HG02981 (cell line): ENCODE measurements at regions not wholly inside any gene's neighbourhood (a gene's known extent, or its start where the extent isn't known, plus 50 kb on each side); places are given as distances from the start of the nearest gene placed in this dataset.

Experiments used
- ATAC-seq: cut with Tn5 transposase; IDR thresholded peaks from one replicate; pipeline ENCODE4 v1.9.1; 2021; ENCODE audit warnings: mild to moderate bottlenecking, moderate library complexity; ENCODE audit not compliant: unreplicated experiment

GRCh38 chr11:116601814-116602636, 170.8 kb downstream of the BUD13 start:
- no peak for ATAC-seq

GRCh38 chr11:116600930-116601329, 171.9 kb downstream of the BUD13 start:
- ATAC-seq: no peak

- no peak for ATAC-seq
Measured at GRCh38 chr11:116598556-116598955, 174.2 kb downstream of the BUD13 start.

- ATAC-seq: no peak
Measured at GRCh38 chr11:116598036-116598435, 174.8 kb downstream of the BUD13 start.

GRCh38 chr11:116596346-116597260, 176.2 kb downstream of the BUD13 start:
- ATAC-seq: no peak

- no peak for ATAC-seq
Measured at GRCh38 chr11:116595305-116595880, 177.4 kb downstream of the BUD13 start.

GRCh38 chr11:116590844-116591570, 181.8 kb downstream of the BUD13 start:
- ATAC-seq: no peak

GRCh38 chr11:116589402-116589801, 183.4 kb downstream of the BUD13 start:
- ATAC-seq: no peak

- no peak for ATAC-seq
Measured at GRCh38 chr11:116586392-116586791, 186.4 kb downstream of the BUD13 start.

GRCh38 chr11:116582571-116582970, 190.2 kb downstream of the BUD13 start:
- no peak for ATAC-seq

- ATAC-seq: no peak
Measured at GRCh38 chr11:116581349-116581748, 191.4 kb downstream of the BUD13 start.

GRCh38 chr11:116580799-116581198, 192.0 kb downstream of the BUD13 start:
- no peak for ATAC-seq

- ATAC-seq: no peak
Measured at GRCh38 chr11:116579857-116580727, 192.7 kb downstream of the BUD13 start.

- no peak for ATAC-seq
Measured at GRCh38 chr11:116579031-116579653, 193.6 kb downstream of the BUD13 start.

GRCh38 chr11:116577956-116578355, 194.8 kb downstream of the BUD13 start:
- no peak for ATAC-seq

- ATAC-seq: no peak
Measured at GRCh38 chr11:116577273-116577672, 195.5 kb downstream of the BUD13 start.

GRCh38 chr11:116576526-116576925, 196.3 kb downstream of the BUD13 start:
- no peak for ATAC-seq

GRCh38 chr11:116567721-116568242, 205.0 kb downstream of the BUD13 start:
- no peak for ATAC-seq

- ATAC-seq: no peak
Measured at GRCh38 chr11:116563712-116564047, 209.1 kb downstream of the BUD13 start.
